ENCODE measurements at regions not wholly inside any gene's neighbourhood (a gene's known extent, or its start where the extent isn't known, plus 50 kb on each side); places are given as distances from the start of the nearest gene placed in this dataset.

- H3K4me3 ChIP-seq (replicated peaks; ENCODE audit: low read depth, low read length), result no peak overlapping the region
- no peak for TF ChIP-seq CTCF (IDR thresholded peaks at IDR 0.05; ENCODE audit: low read depth, low read length, missing control alignments)
- no peak for DNase-seq (ENCODE audit: extremely low read depth, low read depth)
These were observed 74.1 kb upstream of the BTN3A2 start for GRCh38 chr6:26290941-26291340.

GRCh38 chr6:26292709-26293108 is 72.3 kb upstream of the BTN3A2 start:
- TF ChIP-seq CTCF (IDR thresholded peaks at IDR 0.05; ENCODE audit: low read depth, low read length, missing control alignments), result no peak
- H3K4me3 ChIP-seq (replicated peaks; ENCODE audit: low read depth, low read length), result no peak overlapping the region
- no peak for DNase-seq (ENCODE audit: extremely low read depth, low read depth)

GRCh38 chr6:26294302-26294701 is 70.7 kb upstream of the BTN3A2 start:
- TF ChIP-seq CTCF (IDR thresholded peaks at IDR 0.05; ENCODE audit: low read depth, low read length, missing control alignments), result no peak
- H3K4me3 ChIP-seq (replicated peaks; ENCODE audit: low read depth, low read length), result no peak overlapping the region
- DNase-seq (ENCODE audit: extremely low read depth, low read depth), result no peak

GRCh38 chr6:26295691-26296555 is 69.1 kb upstream of the BTN3A2 start:
- TF ChIP-seq CTCF (IDR thresholded peaks at IDR 0.05; ENCODE audit: low read depth, low read length, missing control alignments), result no peak
- no peak overlapping the region for H3K4me3 ChIP-seq (replicated peaks; ENCODE audit: low read depth, low read length)
- DNase-seq (ENCODE audit: extremely low read depth, low read depth), result no peak

- DNase-seq (ENCODE audit: extremely low read depth, low read depth), result no peak
- no peak for TF ChIP-seq CTCF (IDR thresholded peaks at IDR 0.05; ENCODE audit: low read depth, low read length, missing control alignments)
- H3K4me3 ChIP-seq (replicated peaks; ENCODE audit: low read depth, low read length), result no peak overlapping the region
These were observed 68.5 kb upstream of the BTN3A2 start for GRCh38 chr6:26296556-26296856.

- no peak overlapping the region for H3K4me3 ChIP-seq (replicated peaks; ENCODE audit: low read depth, low read length)
- TF ChIP-seq CTCF (IDR thresholded peaks at IDR 0.05; ENCODE audit: low read depth, low read length, missing control alignments), result no peak
- no peak for DNase-seq (ENCODE audit: extremely low read depth, low read depth)
These were observed 67.9 kb upstream of the BTN3A2 start for GRCh38 chr6:26296857-26297648.
